ENCODE measurements at regions not wholly inside any gene's neighbourhood (a gene's known extent, or its start where the extent isn't known, plus 50 kb on each side); places are given as distances from the start of the nearest gene placed in this dataset.
"Not testable (repeated sequence)": the region's sequence is repeated elsewhere in the genome, so short reads cannot be mapped to it uniquely, and the experiment has no call there.

DNA sequence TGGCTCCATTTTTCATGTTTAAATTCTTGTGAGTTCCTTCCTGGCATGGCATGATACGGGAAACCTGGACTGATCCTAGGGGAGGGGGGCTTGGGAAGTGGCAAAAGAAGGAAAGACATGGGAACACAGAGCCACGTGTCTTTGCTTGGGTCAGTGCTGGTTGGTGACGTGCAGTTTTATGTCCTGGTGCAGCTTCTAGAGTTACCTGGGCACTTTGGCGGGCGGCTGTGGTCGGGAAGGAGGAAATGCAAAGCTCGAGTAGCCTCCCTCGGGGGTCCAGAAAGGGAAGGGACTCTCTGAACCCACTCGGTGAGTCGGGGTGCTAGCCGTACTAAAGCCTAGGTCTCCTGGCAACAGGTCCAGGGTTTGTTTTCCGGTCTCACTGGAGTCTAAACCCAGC lies 94.6 kb downstream of the APOB start:
- DNase-seq (ENCODE audit: low spot score), result no peak

DNA sequence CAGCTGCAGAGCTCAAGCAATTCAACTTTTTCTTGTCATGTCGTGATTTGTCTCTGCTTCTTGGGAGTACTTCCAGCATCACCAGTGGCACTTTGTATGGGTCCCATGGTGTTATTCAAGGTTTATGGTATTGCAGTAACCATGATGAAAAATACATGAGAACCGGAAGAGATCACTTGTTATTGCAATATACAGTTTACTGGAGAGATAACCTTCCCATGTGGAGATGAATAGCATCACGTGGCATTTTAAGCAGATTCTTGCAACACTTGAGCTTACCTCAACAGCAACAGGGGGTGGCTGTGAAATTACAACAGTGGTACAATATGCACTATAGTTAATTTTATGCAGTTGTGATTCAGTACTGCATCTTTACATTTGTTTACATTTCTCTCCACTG lies 97.4 kb downstream of the APOB start:
- no peak for DNase-seq (ENCODE audit: low spot score)

DNA sequence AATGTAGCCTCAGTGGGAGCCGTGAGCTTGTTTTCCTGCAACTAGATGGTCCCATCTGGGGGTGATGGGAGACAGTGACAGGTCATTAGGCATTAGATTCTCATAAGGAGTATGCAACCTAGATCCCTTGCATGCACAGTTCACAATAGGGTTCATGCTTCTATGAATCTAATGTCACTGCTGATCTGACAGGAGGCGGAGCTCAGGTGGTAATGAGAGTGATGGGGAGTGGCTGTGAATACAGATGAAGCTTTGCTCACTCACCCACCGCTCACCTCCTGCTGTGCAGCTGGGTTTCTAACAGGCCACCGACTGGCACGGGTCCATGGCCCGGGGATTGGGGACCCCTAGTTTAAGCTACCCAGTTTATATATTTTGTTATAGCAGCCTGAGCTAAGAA lies 100.2 kb downstream of the APOB start:
- DNase-seq (ENCODE audit: low spot score), result not testable (repeated sequence)

DNA sequence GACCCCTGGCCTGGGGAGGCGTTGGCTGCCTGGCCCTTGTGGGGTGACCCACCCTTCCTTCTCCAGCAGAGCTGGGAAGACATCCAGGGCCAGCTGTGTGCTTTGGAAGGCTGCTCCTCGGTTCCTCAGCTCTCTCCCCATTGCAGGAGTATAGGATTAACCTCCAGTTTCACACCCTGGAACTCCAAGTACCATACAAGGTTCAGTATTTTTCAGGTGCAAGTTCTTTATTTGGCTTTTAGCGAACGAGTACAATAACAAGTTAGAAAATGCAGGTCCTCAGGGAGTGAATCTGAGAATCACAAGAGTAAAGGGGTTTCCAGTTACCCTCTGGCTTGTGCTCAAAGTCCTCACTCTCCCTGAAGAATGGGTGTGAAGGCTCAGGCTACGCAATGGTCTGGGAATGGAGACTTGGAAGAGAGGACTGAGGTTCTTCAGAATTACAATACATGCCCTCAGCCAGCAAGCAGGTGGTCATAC lies 101.2 kb downstream of the APOB start:
- no peak for DNase-seq (ENCODE audit: low spot score)

DNA sequence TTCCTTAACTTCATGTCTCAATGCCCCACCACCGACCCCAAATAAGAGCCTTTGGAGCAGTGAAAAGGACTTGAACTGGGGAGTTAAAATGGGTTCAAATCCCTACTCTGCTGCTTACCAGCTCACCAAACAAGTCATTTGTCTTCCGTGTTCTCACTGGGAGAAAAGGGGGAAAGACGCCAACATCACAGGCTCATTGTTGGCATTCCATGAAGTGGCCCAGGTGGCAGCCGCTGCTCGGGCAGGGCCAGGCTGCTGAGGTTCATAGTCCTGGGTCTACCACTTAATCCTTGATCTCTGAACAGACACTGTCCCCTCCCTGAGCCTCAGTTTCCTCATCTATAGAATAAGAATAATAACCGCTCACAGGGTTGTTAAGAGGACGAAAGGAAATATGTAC lies 103.0 kb downstream of the APOB start:
- peak; percentile 63 for DNase-seq (ENCODE audit: low spot score)

DNA sequence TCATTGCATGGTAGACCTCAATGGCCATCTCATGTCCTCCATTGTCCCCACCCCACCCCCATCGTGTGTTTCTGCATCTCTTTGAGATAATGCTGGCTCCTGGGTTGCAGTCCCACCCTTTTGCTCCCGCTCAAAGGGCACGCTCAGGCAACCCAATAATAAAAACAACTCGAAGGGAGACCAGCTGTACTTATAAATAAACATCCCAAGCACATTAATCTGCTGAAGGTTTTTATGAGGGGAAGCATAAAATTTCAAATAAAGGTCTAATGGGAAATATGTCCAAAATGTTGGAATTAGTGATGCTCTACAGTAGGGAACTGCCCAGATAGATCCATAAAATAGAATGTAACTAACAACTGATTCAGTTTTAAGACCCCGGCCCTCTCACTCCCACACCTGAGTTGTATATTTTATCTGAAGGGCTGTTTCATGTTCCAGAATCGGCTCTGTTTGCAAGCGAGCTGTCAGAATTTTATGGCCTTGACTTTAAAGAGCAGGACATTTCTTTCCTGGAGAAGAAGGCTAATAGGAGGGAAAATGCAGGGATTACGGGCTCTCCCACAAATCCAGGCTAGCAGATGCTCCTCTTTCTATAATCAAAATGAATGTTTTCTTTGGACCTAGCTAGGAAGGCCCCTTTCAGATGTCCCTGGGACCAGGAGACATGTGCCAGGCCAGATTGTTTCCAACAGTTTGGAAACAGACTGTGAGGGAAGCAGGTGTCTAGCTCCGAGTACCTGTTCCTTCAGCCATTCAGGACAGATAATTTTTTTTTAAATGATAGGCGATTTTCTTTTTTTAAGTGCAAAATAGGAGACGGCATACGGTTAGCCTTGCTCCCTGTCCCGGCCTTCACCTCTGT lies 103.7 kb downstream of the APOB start:
- DNase-seq (ENCODE audit: low spot score), result peak; percentile 85

DNA sequence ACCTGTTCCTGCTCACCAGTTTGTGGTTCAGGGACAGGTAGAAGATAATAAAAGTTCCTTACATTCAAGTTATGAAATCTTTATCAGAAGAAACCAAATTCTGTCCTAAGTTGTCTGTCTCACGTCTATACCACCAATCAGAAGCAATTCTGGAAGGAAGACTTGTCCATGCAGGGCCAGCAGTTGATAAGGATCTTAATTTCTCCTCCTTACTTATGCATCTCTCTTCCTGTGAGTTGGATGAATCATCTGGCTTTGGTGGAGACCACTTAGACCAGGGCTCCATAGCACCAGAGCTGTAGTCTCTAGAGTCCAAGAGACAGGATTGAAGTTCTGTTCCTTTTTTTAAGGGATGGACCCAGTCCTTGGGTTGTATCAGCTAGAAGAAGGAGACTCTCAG lies 106.5 kb downstream of the APOB start:
- no peak for DNase-seq (ENCODE audit: low spot score)

DNA sequence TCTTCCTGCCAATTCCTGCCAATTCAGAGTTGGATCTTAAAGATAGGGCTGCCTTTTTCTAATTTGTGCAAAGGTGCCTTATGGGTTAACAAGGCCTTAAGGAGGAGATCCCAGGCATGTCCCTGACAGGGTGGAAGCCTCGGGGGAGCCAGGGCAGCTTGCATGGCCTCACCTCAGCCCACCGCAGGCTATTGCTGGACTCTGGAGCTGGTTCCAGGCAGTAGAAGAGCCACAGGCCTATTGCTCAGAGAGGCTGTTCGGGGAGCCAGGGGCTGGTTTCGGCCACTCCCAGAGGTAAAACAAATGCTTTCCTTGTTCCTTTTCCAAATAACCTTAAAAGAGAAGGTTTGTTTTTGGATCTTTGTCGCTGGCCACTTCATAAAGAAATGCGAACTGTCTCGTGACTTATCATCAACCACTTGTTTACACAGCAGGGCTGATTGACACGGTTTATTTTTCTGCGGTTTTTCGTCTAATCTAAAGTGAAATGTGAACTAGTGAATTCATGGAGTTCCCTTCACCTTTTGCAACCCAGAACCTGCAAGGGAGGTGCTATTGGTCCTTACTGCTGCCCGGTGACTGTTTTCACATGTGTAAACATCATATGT lies 108.6 kb downstream of the APOB start:
- DNase-seq (ENCODE audit: low spot score), result no peak

DNA sequence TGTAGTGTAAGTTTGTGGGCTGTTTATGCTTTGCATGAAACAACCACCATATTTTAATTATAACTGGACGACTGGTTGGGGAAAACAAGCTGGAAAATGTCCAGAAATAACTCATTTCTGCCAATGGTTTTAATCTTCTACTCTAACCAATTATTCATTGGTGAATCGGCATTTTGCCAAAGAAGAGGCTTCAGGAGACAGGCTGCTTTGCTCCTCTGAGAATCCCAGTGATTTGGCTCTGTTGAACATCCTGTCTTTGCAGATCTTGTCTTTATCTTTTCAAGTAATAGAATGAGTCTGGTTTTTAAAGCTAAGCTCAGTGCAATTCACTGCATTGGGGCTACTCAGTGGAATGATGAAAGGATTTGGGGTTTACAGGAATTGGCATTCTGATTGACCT lies 109.6 kb downstream of the APOB start:
- peak; percentile 18 for DNase-seq (ENCODE audit: low spot score)

DNA sequence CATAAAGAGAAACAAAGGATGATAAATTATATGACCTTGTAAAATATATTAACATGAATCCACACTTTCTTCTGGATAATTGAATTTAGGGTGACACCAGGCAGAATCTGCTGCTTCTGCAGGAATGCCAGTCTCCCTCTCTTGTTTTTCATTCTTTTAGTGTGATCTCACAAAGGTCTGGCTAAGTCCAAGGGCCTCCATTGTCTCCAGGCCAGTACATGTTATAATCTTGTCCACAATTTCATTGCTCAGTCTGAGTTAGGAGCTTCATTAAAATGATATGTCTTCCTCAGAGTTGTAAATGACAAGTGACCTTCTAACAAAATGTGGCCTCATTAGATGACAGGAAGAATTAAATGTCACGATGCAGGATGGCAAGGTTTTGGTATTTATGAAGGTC lies 110.2 kb downstream of the APOB start:
- DNase-seq (ENCODE audit: low spot score), result no peak

DNA sequence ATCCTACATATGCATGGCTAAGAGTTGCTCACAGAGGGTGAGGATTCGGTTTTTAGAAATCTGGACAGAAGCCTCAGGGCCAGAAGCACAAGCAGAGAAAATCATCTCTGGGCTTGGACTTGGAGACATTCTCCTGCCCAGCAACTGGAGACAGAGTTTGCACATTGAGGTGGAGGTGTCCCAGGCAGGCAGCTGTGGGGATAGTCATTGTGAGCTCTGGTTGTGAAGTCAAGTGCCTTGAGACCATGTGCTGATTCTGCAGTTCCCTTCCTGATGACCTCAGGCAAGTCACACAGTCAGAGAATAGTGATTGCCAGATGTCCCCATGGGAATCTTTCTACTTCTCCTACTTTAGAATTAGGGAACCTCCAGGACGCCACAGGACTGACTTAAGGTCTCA lies 108.4 kb upstream of the LDAH start:
- DNase-seq (ENCODE audit: low spot score), result no peak

DNA sequence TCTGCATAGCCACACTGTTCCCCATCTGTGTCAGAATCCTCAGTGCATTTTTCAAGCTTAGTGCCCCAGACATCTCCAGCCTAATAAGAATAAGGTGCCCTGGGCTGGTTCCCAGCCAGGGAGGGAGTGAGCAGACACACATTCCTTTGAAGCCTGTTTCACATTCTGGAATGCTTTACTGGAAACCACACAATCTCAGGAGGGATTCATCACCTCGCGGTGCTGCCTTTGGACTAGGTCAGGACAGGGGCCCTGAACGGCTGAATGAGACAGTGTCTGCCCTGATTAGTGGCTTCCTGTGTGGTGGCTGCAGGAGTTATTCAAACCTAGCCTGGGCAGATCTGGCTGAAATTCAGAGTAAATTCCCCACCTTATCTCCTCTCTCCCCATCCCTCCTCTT lies 108.0 kb upstream of the LDAH start:
- no peak for DNase-seq (ENCODE audit: low spot score)

DNA sequence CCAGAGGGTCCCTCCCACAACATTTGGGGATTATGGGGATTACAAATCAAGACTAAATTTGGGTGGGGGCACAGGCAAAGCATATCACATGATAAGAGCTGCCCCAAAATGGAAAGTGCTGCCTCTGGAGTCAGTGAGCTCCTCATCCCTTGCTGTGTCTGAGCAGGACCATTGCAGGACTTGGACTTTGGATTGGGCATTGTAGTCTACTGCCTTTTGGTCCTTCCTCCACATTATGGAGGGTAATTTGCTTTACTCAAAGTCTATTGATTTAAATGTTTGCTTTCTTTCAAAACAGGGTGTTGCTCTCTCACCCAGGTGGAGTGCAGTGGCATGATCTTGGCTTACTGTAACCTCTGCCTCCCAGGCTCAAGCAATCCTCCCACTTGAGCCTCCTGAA lies 106.8 kb upstream of the LDAH start:
- no peak for DNase-seq (ENCODE audit: low spot score)

DNA sequence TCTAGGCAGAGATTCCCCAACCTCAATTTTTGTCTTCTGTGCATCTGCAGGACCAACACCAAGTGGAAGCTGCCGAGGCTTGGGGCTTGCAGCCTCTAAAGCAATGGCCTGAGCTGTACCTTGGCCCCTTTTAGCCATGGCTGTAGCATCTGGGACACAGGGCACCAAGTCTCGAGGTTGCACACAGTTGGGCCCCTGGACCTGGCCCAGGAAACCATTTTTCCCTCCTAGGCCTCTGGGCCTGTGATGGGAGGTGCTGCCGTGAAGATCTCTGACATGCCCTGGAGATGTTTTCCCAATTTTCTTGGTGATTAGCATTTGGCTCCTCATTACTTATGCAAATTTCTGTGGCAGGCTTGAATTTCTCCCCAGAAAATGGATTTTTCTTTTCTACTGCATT lies 105.7 kb upstream of the LDAH start:
- no peak for DNase-seq (ENCODE audit: low spot score)

DNA sequence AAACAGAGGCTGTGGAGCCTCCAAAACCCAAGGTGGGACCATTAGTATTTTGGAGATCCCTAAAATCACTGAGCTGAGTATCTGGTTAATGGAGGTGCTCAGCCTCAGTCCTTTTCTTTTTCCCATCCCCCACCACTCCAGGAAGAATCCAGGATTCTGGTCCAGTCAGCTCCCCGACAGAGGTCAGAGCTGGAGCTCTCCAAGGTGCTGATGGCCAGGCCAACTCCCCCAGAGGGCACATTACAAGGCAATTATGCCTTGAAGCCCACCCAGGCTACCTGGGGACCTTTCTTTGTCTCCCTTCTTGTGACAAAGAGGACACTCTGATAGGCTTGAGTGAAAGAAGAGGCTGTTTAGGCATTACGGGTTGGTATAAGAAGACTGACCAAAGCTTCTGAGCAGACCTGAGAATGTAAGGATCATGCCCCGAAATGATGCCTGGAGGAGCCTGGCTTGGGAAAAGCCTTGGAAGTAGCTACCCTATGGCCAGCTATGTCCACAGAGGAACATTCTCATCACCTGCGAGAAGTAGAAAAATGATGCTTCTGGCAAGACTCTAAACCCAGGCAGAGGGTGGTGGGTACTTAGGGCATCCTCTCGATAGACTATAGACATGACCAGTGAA lies 102.5 kb upstream of the LDAH start:
- DNase-seq (ENCODE audit: low spot score), result no peak

DNA sequence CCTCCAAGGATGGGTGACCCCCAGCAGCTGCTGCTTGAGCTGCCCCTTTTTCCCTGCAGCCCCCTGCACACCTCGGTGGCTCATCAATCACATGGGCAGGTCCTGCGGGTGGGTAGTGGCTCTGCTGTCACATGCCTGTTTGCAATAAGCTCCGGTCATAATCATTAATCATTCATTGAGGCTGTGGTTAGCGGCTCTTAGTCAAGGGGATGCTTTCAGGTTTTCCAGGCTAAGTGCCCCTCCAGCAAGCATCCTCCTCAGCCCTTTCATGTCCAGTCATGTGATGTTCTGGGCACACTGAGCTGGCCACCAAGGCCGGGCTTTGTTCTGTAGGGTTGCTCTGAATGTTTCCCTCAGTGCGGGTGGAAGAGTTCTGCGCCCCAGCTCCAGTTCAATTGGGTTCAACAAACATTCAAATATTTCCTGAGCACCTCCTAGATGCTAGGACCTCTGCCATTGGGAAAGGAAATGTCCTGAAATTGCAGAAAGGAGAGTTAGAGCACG lies 96.4 kb upstream of the LDAH start:
- DNase-seq (ENCODE audit: low spot score), result no peak

DNA sequence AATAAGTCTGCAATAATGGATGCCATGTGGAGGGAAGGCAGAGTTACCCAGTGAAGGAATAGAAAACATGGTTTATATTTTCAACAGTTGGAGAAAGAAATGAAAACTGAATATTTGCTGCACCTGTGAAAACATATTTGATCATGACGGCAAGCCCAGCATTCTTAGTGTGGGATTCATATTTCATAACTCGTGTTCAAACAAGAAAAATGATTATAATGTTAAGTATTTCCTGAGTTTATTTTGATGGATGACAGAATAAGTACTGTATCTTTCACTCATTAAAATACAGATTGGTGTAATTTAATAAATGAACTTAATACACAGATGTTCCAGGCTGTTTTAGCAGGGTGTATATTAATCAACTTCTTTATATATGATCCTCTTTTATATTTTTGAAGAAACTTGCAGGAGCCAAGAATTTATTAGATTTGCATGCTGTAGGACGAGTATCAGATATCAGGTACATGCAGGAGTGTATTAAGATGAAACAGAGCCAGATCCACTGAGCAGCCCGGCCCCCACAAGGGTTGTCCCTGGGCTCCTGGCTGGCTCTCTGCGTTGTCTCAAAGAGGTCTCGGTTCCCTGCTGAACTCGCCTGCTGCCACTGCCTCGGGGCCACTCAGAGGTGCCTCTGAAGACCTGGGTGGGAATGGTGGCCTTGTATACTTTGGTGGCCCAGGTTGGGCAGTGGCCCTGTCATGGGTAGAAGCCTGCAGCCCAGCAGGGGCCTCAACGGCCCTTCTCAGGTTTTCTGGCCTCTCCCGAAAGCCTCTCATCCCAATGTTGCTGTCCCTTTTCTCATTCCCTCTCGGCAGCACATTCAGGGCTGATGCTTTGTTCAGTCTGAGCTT lies 95.0 kb upstream of the LDAH start:
- no peak for DNase-seq (ENCODE audit: low spot score)

DNA sequence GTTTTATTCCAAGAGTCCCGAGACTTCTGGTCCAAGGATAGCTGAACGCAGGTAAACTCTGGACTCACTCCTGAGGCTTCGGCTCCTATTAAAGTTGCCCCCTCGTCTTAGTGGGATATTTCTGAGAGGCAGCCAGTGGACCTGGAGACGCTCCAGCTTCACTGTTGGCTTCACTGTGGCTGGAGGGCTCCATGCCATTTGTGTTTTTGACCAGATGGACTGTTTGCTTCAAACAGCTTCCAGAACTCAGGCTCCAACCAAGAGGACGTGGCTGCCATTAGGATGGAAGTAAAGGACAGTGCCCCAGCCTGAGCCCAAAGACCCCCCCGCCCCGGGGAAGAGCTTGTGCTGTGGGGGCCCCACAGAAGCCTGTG lies 94.4 kb upstream of the LDAH start:
- DNase-seq (ENCODE audit: low spot score), result no peak

DNA sequence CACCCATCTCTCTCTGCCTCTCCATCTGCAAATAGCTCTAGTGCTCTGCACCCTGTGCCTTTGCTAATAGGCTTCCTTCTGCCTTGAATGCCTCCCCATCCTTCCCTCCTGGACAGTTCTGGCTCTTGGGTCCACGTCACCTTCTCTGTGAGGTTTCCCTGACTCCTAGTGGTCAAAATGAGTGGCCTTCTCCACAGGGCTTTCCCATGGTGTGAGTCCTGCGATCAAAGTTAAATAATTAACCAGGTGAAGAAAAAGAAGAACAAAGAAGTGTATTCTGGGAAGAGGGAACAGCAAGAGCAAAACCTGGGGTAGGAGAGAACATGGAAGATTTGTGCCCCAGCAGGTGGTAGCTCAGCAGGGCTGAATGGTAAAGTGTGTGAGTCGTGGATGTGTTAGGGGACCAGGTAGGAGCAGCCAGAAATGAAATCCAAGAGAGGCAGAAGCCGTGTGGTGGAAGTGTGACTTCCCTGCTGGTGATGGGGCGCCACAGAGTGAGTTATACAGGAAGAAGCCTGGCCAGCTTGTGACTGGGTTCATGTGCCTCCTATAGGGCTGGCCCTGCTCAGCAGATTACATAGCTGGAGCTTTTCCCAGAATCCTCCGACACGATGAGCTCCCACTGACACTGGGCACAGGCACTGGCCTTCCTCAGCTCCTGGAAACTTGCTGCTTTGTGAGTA lies 93.8 kb upstream of the LDAH start:
- DNase-seq (ENCODE audit: low spot score), result peak; percentile 98

DNA sequence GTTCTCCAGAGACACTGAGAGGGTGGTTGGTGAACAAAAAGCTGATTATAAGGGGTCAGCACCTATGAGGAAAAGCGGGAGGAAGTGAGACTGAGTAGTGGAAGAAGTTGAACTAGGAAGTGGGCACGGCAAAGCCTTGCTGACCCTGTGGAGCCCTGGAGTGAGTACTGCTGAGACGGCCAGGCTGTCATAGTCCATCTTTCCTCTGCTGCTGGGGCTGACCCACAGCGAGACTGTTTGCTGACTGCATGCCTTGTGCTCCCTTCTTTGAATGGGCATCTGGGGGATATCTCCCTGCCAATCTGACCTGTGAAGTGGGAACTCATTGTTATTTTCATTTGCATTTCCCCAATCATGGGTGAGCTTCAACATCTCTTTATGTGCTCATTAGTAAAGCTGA lies 92.4 kb upstream of the LDAH start:
- DNase-seq (ENCODE audit: low spot score), result no peak

DNA sequence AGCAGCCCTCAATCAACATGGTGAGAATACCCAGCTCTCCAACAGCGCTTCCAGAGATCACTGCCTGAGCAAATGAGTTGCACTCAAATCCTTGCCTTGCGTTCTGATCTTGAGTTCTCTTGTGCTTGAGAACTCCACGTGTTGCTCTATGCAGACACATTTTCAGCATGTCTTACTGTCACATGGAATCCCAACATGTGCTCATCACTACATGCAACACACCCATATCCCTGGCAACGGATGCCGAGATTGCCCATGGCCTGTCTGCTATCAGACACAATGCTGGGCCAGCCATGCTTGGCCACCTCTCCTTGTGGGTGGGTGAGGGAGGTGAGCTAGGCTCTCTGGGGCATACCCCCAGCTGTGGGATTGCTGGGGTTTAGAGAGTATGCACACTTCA lies 91.9 kb upstream of the LDAH start:
- DNase-seq (ENCODE audit: low spot score), result no peak

DNA sequence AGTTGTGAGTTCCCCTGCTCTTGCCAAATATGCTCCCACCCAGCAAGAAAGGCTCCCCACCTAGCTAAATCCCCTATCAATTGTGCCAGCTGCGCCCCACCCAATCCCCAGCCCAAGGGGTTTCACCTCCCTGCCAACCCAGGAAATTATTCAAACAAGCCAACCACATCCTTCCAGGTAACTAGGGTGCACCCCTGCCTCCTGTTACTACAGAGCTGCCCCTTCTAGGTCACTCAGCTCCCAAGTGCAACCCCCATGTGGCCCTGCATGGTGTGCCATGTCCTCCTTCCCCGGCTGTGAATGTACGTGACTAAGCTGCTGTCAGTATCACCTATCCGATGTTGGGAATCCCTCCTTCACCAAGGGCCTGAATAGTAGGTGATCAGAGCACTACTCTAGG lies 91.2 kb upstream of the LDAH start:
- DNase-seq (ENCODE audit: low spot score), result no peak

Measured in cerebellar cortex (tissue), 1 donor.